GM18858 (cell line): ENCODE measurements at regions not wholly inside any gene's neighbourhood (a gene's known extent, or its start where the extent isn't known, plus 50 kb on each side); places are given as distances from the start of the nearest gene placed in this dataset.
"Not testable (repeated sequence)": the region's sequence is repeated elsewhere in the genome, so short reads cannot be mapped to it uniquely, and the experiment has no call there.

Source experiments
- ATAC-seq: cut with Tn5 transposase; IDR thresholded peaks from one replicate; pipeline ENCODE4 v1.9.1; 2021; ENCODE audit not compliant: unreplicated experiment

GRCh38 chr18:33820517-33821371 is 242.7 kb downstream of the ASXL3 start:
- ATAC-seq = no peak

- not testable (repeated sequence) for ATAC-seq
These were observed 241.8 kb downstream of the ASXL3 start for GRCh38 chr18:33819692-33820343.

- no peak for ATAC-seq
These were observed 240.1 kb downstream of the ASXL3 start for GRCh38 chr18:33818145-33818544.

GRCh38 chr18:33817096-33817495 is 239.1 kb downstream of the ASXL3 start:
- no peak for ATAC-seq

GRCh38 chr18:33814546-33814945 is 236.5 kb downstream of the ASXL3 start:
- ATAC-seq = no peak

GRCh38 chr18:33812186-33812585 is 234.2 kb downstream of the ASXL3 start:
- ATAC-seq = no peak

- ATAC-seq = no peak
These were observed 227.6 kb downstream of the ASXL3 start for GRCh38 chr18:33805592-33805991.

GRCh38 chr18:33804258-33804657 is 226.2 kb downstream of the ASXL3 start:
- no peak for ATAC-seq

- no peak for ATAC-seq
These were observed 225.6 kb downstream of the ASXL3 start for GRCh38 chr18:33803636-33804035.

GRCh38 chr18:33802955-33803354 is 224.9 kb downstream of the ASXL3 start:
- ATAC-seq = no peak
